ENCODE measurements at regions not wholly inside any gene's neighbourhood (a gene's known extent, or its start where the extent isn't known, plus 50 kb on each side); places are given as distances from the start of the nearest gene placed in this dataset.
"Not testable (repeated sequence)": the region's sequence is repeated elsewhere in the genome, so short reads cannot be mapped to it uniquely, and the experiment has no call there.

DNA sequence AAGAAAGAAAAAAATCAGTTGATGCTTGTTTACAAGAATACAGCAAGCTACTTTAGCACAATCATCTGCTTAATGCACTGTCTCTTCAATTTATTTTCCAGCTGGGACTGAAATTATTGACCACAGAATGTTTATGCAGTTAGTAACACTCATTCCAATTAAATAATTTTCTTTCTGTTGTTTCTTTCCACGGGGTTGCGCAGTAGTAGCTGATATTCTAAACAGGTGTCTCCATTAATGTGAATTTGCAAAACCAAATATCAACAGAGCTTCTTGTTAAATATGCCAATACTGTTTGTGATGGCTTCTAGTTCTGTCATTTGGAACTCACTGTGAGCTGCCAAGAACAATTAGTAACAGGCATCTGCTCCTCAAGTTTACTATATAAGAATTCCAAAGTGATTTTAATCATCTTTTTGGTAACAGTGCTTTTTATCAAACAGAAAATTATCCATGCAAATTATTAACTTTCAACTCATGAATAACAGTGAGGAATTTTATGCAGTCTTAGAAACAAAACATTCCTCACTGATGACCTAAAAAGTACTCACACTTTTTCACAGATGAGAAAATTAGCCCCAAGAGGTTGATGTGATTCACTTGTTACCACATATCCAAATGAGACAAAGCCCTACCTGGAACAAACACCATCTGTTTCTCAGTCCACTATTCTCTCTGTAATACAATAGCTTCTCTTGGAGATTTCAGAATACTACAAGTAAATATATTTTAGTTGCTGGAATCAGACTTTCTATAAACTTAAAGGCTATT lies 567.6 kb upstream of the RGMB start:
- DNase-seq (ENCODE audit: low spot score) = no peak

- no peak for DNase-seq (ENCODE audit: low spot score)
These were observed 566.9 kb upstream of the RGMB start for GRCh38 chr5:98206566-98206965.

DNA sequence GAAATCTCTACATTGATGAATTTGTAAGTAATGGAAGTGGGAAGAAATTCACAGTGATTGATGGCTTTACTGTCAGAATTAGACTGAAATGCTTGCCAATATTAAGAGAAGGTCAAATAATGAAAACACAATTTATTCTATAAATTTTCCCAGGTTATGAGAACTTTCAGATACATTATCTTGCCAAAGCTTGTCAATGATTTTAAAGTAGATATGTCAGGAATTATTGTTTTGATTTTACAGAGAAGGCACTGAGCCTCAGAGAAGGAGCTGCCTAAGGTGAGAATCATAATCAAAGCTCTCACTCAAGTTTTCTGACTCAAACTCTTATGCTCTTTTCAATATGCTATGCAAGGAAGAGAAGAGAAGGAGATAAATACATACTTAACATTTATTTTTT lies 564.0 kb upstream of the RGMB start:
- no peak for DNase-seq (ENCODE audit: low spot score)

GRCh38 chr5:98214240-98215051 lies 559.0 kb upstream of the RGMB start:
- peak; percentile 46 for DNase-seq (ENCODE audit: low spot score)

DNA sequence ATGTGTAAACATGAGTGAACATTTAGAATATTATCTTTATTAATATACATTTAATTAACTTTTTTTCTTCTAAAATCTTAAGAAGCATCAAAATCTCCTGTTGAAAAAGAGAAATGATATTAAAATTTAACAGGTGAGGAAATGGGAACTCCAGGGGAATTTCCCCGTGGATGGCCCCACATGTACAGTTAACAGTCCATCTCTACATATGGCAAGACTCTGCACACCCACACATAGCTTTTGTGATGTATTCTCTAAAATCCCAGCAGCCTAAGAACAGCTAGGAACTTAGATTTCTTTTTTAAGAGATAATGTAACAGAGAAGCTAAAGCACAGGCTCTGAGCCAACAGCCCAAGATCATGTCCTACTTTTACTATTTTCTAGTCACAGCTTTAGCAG lies 556.3 kb upstream of the RGMB start:
- no peak for DNase-seq (ENCODE audit: low spot score)

DNA sequence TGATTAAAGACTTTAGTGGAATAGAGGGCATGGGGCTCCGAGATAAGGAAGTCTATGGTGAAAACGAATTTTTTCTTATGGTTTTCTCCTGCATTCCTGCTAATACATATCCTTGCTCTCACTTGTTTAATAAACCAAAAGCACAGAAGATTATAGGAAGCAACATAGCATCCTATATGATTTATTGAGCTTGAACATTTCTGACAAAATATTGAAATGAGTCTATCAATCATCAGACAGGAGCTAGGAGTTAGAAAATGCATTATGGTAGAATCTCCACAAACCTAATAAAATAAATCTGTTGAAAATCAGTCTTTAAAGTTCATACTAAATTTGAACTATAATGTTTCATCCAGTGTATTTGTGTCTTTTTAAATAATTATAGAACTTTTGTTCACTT lies 554.6 kb upstream of the RGMB start:
- DNase-seq (ENCODE audit: low spot score) = no peak

DNA sequence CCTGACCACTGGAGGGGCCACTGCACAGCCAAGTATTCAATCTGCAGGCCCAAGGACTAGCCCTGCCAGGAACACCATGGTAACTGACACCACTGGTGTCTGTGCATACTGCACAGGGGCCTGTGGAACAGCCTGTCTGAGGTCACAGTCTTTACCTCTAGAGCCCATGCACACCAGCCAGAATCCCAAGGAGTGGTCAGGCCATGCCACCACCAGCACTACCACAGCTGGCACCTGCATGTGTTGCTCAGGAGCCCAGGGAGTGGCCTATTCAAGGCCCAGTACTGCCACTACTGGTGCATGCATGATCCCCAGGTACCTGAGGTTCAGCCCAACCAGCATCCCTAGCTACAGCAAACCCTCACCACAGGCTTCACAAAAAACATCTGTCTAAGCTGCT lies 546.0 kb upstream of the RGMB start:
- DNase-seq (ENCODE audit: low spot score) = no peak

- DNase-seq (ENCODE audit: low spot score) = no peak
These were observed 542.4 kb upstream of the RGMB start for GRCh38 chr5:98231089-98231488.

DNA sequence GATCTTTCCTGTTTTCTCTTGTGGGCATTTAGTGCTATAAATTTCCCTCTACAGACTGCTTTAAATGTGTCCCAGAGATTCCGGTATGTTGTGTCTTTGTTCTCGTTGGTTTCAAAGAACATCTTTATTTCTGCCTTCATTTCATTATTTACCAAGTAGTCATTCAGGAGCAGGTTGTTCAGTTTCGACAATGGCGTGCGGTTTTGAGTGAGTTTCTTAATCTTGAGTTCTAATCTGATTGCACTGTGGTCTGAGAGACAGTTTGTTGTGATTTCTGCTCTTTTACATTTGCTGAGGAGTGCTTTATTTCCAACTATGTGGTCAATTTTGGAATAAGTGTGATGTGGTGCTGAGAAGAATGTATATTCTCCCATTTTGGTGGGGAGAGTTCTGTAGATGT lies 535.7 kb upstream of the RGMB start:
- not testable (repeated sequence) for DNase-seq (ENCODE audit: low spot score)

DNA sequence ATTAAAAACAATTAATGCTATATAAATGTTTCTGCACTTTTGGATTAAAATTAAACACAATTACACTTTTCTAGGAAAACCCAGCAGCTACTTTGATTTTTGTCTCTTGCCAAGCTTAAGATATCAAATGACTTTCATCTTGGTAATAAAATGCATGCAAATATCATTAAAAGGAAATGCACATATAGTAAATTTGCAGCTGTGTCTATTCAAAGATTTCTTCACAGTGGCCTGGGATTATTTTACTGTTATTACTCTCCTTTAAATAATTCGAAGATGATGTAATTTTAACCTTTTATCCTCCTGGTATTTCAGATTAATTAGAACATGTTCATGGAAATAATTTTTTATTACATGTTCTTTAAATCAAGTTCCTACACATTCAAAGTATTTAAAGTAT lies 529.5 kb upstream of the RGMB start:
- no peak for DNase-seq (ENCODE audit: low spot score)

- no peak for DNase-seq (ENCODE audit: low spot score)
These were observed 524.5 kb upstream of the RGMB start for GRCh38 chr5:98248949-98249348.

DNA sequence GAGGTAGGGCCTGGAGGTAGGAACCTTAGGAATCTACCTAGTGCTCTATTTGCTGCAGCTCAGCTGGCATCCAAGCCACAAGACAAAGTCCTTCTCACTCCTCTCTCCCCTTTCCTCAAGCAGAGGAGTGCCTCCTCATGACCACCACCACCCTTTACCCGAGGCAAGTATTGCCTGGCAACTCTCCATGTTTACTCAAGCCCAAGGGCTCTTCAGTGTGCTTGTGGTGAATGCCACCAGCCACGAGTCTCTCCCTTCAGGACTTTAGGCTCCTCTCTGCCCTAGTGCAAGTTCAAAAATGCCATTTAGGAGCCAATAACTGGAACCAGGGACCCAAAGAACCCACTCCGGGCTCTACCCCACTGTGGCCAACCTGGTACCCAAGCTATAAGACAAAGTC lies 514.5 kb upstream of the RGMB start:
- peak; percentile 19 for DNase-seq (ENCODE audit: low spot score)

DNA sequence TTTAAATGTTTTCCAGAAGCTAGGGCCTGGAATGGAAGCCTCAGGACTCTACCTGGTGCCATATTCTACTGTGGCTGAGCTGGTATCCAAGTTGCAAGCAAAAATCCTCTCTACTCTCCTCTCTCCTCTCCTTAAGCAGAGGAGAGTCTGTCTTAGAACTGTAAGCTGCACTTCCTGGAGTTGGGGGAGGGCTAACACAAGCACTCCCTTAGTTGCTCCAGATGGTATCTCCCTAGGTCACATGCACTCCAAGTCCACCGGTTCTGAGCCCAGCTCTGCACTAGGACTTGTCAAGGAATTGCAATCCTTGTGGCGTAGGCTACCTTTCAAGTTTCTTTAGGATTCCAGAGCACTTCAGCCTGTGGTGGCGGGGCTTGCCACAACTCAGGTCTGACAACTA lies 513.9 kb upstream of the RGMB start:
- no peak for DNase-seq (ENCODE audit: low spot score)

GRCh38 chr5:98263084-98263483 lies 510.4 kb upstream of the RGMB start:
- DNase-seq (ENCODE audit: low spot score) = no peak

DNA sequence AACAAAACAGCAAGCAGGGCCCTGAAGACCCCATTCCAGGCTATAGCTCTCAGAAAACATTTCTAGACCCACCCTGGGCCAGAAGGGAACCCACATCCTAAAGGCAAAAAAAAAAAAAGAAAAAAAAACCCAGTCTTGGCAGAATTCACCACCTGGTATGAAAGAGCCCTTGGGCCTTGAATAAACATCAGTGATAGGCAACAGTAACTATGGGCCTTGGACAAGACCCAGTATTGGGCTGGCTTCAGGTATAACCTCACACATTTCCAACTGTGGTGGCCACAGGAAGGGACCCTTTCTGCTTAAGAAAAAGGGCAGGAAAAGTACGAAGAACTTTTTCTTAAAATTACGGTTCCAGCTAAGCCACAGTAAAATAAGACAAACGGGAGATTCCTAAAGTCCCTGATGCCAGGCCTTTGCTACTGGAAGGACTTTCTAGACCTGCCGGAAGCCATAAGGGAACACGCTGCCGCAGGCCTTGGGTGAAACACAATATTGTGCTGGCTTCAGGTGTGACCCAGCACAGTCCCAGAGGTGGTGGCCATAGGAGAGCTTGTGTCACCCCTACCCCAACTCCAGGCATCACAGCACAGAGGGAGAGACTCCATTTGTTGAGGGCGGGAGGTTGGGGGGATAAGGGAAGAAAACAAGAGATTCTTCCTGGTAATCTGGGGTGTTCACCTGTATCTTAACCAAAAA lies 505.2 kb upstream of the RGMB start:
- no peak for DNase-seq (ENCODE audit: low spot score)

GRCh38 chr5:98275980-98276379 lies 497.5 kb upstream of the RGMB start:
- no peak for DNase-seq (ENCODE audit: low spot score)

DNA sequence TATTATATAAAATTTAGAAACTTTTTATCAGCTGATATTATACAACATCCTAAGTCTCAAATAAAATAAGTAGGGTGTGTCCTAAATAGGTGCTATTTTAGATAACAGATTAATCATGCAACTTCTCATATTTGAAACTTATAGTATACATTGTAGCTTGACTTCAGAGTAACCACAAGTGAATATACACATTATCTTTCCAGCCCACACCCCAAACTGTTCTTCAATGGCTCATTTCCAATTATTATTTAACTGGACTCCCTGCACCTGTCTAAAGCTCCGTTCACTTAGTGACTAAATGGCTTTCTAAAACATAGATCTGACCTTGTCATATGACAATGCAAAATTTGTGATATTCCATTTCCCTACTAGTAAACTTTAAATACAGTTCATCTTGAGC lies 490.9 kb upstream of the RGMB start:
- no peak for DNase-seq (ENCODE audit: low spot score)

- peak; percentile 29 for DNase-seq (ENCODE audit: low spot score)
These were observed 481.0 kb upstream of the RGMB start for GRCh38 chr5:98292496-98292895.

GRCh38 chr5:98296426-98296825 lies 477.0 kb upstream of the RGMB start:
- DNase-seq (ENCODE audit: low spot score) = no peak

DNA sequence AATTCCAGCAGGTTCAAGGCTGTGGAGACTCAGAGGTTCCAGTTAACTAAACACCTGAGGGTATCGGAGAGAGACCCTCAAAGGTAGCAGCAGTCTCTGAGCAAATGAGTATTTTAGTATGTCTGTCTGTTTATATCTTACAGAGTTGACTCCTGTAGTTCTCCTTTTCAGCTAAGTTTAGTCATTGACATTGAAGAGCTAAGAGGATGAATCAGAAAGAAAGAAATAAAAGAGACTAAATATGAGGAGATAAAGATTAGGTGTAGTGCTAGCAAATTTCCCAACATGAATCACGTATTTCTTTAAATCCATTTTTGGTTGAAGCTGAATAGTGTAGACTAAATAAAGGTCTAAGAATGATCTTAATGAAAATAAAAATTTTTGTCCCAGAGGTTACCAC lies 474.0 kb upstream of the RGMB start:
- no peak for DNase-seq (ENCODE audit: low spot score)

DNA sequence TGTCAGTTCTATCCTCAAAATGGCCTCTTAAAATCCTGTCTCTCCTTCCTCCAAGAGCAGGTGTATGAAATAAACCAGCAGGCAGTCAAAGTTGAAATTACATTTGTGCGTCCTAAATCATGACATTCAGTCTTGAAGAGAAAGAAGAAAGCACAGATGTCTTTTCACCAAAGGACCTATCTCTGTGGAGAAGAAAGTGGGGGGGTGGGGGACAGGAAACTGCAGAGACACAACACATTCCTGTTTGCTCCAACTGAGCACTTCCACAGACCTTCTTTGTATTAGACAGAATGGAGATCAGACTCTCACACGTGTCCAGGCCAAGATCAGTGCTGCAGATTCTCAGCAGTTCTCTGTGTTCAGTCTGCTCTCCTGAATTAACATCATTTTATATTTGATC lies 471.9 kb upstream of the RGMB start:
- DNase-seq (ENCODE audit: low spot score) = no peak

DNA sequence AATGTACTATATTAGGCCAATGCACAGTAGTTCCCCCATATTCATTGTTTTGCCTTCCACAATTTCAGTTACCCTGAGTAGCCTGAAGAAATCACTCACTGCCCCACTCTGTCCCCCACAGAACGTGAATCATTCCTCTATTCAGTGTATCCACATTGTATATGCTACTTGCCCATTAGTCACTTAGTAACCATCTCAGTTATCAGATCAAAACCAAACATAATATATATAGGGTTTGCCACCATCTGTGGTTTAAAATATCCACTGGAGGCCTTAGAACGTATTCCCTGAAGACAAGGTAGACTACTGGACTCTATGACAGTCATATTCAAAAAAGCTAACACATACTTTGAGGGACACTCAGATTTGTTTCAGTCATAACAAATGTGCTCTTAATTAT lies 465.7 kb upstream of the RGMB start:
- peak; percentile 40 for DNase-seq (ENCODE audit: low spot score)

GRCh38 chr5:98308231-98308630 lies 465.2 kb upstream of the RGMB start:
- DNase-seq (ENCODE audit: low spot score) = no peak

All from H4 (cell line).